H1 (cell line): ENCODE measurements at regions not wholly inside any gene's neighbourhood (a gene's known extent, or its start where the extent isn't known, plus 50 kb on each side); places are given as distances from the start of the nearest gene placed in this dataset.

ENCODE experiments used
- CTCF ChIA-PET: fragments of 300-600 bp; sonication (Branson Sonifier 250); formaldehyde crosslinking; loops from one replicate; lab custom pipeline; 2021; ENCODE audit not compliant: partially characterized antibody; lab: Charles Lee
- POLR2A ChIA-PET: fragments of 300-600 bp; sonication (Branson Sonifier 250); formaldehyde crosslinking; loops from one replicate; lab custom pipeline; 2021; ENCODE audit warnings: inconsistent platforms; ENCODE audit not compliant: partially characterized antibody; lab: Charles Lee
- DNase-seq, 2 experiments: peaks; one replicate each; pipeline versions ENCODE4 v3.0.0 to v3.0.0-alpha.2; 2010 to 2022; ENCODE audit warnings: low spot score in 2 of 2, low read depth in 1 of 2, mixed read lengths in 1 of 2
- FAIRE-seq: peaks from 2 replicates; lab custom pipeline; 2011; peaks lifted over from hg19 to GRCh38; lab: Jason Lieb, UNC
- H2AFZ ChIP-seq: 2 replicates; pipeline ENCODE4 v1.8.1; 2012; ENCODE audit warnings: low read length, inconsistent platforms
- H2AK5ac ChIP-seq: 2 replicates; pipeline ENCODE4 v1.6.1; 2013; ENCODE audit warnings: low read depth, low read length
- H2BK120ac ChIP-seq: replicated peaks from 2 replicates; pipeline ENCODE3; 2013; ENCODE audit warnings: low read depth, low read length, inconsistent platforms
- H2BK12ac ChIP-seq: 2 replicates; pipeline ENCODE4 v1.6.1; 2013; ENCODE audit warnings: low read depth, low read length
- H2BK15ac ChIP-seq: 2 replicates; pipeline ENCODE4 v1.6.1; 2013; ENCODE audit warnings: low read length
- H2BK20ac ChIP-seq: 2 replicates; pipeline ENCODE4 v1.6.1; 2013; ENCODE audit warnings: low read length
- H2BK5ac ChIP-seq: 2 replicates; pipeline ENCODE4 v1.6.1; 2013; ENCODE audit warnings: low read depth, low read length
- H3K14ac ChIP-seq: 2 replicates; pipeline ENCODE4 v1.6.1; 2013; ENCODE audit warnings: inconsistent platforms; ENCODE audit not compliant: insufficient read length
- H3K18ac ChIP-seq: 2 replicates; pipeline ENCODE4 v1.6.1; 2013; ENCODE audit warnings: low read length; ENCODE audit errors: extremely low read depth
- H3K23ac ChIP-seq: 2 replicates; pipeline ENCODE4 v1.6.1; 2013; ENCODE audit warnings: inconsistent platforms; ENCODE audit not compliant: insufficient read length
- H3K23me2 ChIP-seq: 2 replicates; pipeline ENCODE4 v1.6.1; 2013; ENCODE audit warnings: low read depth, low read length
- H3K27ac ChIP-seq: 2 replicates; pipeline ENCODE4 v1.6.1; 2011; ENCODE audit warnings: low read depth, low read length, inconsistent platforms
- H3K27me3 ChIP-seq, 4 experiments: replicated peaks in 1 of 4; 1 replicate in 1 of 4; 2 replicates in 3 of 4; pipeline versions ENCODE4 v1.6.1 to v1.8.1; 2011 to 2013; ENCODE audit warnings: low read length in 3 of 4, mild to moderate bottlenecking in 3 of 4, inconsistent platforms in 2 of 4, mixed read lengths in 2 of 4, moderate library complexity in 1 of 4; ENCODE audit not compliant: control insufficient read depth in 3 of 4, insufficient read depth in 3 of 4; ENCODE audit errors: extremely low read depth in 1 of 4
- H3K36me3 ChIP-seq, 4 experiments: 2 replicates each; pipeline versions ENCODE4 v1.6.1 to v1.8.1; 2011 to 2013; ENCODE audit warnings: mild to moderate bottlenecking in 4 of 4, low read length in 3 of 4, moderate library complexity in 2 of 4, control low read depth in 1 of 4, inconsistent platforms in 1 of 4; ENCODE audit not compliant: insufficient read depth in 4 of 4, control insufficient read depth in 2 of 4
- H3K4ac ChIP-seq: replicated peaks from 2 replicates; pipeline ENCODE3; 2013; ENCODE audit warnings: low read length, low read depth, mixed read lengths, inconsistent platforms; ENCODE audit not compliant: insufficient read length
- H3K4me1 ChIP-seq, 4 experiments: replicated peaks in 1 of 4; 1 replicate in 1 of 4; 2 replicates in 3 of 4; pipeline versions ENCODE4 v1.6.1 to v1.8.1; 2011 to 2013; ENCODE audit warnings: low read length in 3 of 4, inconsistent platforms in 2 of 4, mixed read lengths in 1 of 4; ENCODE audit not compliant: insufficient read depth in 4 of 4, control insufficient read depth in 3 of 4
- H3K4me2 ChIP-seq, 2 experiments: 2 replicates each; pipeline versions ENCODE4 v1.6.1 to v1.8.1; 2011 to 2013; ENCODE audit warnings: low read depth in 2 of 2, low read length in 2 of 2, control low read depth in 1 of 2, inconsistent platforms in 1 of 2, mild to moderate bottlenecking in 1 of 2; ENCODE audit not compliant: insufficient read depth in 1 of 2
- H3K4me3 ChIP-seq, 4 experiments: fragments of 200-600, 300-600 bp in 1 of 4; sonication (generic), shearing (Covaris generic), sonication (Bioruptor Twin) in 1 of 4; 2 replicates each; pipeline versions ENCODE4 v1.5.1 to v1.8.1; 2011 to 2016; ENCODE audit warnings: low read length in 4 of 4, low read depth in 3 of 4, control low read depth in 2 of 4, inconsistent platforms in 2 of 4, mild to moderate bottlenecking in 2 of 4, mixed read lengths in 1 of 4, moderate library complexity in 1 of 4; ENCODE audit not compliant: insufficient read depth in 2 of 4; ENCODE audit errors: extremely low read depth in 1 of 4
- H3K56ac ChIP-seq: replicated peaks from 2 replicates; pipeline ENCODE3; 2013; ENCODE audit warnings: low read depth, mild to moderate bottlenecking, mixed read lengths, low read length, inconsistent platforms; ENCODE audit not compliant: insufficient read length
- H3K79me1 ChIP-seq: 2 replicates; pipeline ENCODE4 v1.6.1; 2013; ENCODE audit warnings: low read depth, low read length, control low read depth
- H3K79me2 ChIP-seq, 2 experiments: 2 replicates each; pipeline versions ENCODE4 v1.6.1 to v1.8.1; 2012 to 2013; ENCODE audit warnings: low read length in 2 of 2, mild to moderate bottlenecking in 2 of 2, inconsistent platforms in 1 of 2; ENCODE audit not compliant: insufficient read depth in 2 of 2, control insufficient read depth in 1 of 2
- H3K9ac ChIP-seq, 4 experiments: replicated peaks in 1 of 4; 1 replicate in 1 of 4; 2 replicates in 3 of 4; pipeline versions ENCODE4 v1.6.1 to v1.8.1; 2011 to 2013; ENCODE audit warnings: low read depth in 3 of 4, low read length in 3 of 4, control low read depth in 2 of 4, mild to moderate bottlenecking in 2 of 4, moderate library complexity in 2 of 4, inconsistent platforms in 1 of 4; ENCODE audit errors: extremely low read depth in 1 of 4
- H3K9me3 ChIP-seq, 2 experiments: 2 replicates each; pipeline versions ENCODE4 v1.6.1 to v1.8.1; 2012 to 2013; ENCODE audit warnings: mild to moderate bottlenecking in 2 of 2, moderate library complexity in 2 of 2, control low read depth in 1 of 2, inconsistent platforms in 1 of 2, low read depth in 1 of 2, low read length in 1 of 2, mixed read lengths in 1 of 2; ENCODE audit not compliant: insufficient read depth in 2 of 2
- H4K20me1 ChIP-seq, 2 experiments: replicated peaks in 1 of 2; 2 replicates each; pipeline versions ENCODE3 to v1.8.1; 2011 to 2013; ENCODE audit warnings: inconsistent platforms in 2 of 2, low read length in 2 of 2, mild to moderate bottlenecking in 1 of 2; ENCODE audit not compliant: insufficient read depth in 2 of 2, control insufficient read depth in 1 of 2
- H4K5ac ChIP-seq: 2 replicates; pipeline ENCODE4 v1.6.1; 2013; ENCODE audit warnings: low read length, low read depth, mixed read lengths, inconsistent platforms; ENCODE audit not compliant: insufficient read length
- H4K8ac ChIP-seq: 2 replicates; pipeline ENCODE4 v1.8.0; 2013; ENCODE audit warnings: mild to moderate bottlenecking, moderate library complexity, low read length, inconsistent platforms; ENCODE audit not compliant: insufficient read depth; ENCODE audit errors: extremely low read depth
- H4K91ac ChIP-seq: replicated peaks from 2 replicates; pipeline ENCODE3; 2013; ENCODE audit warnings: low read length, mixed read lengths, inconsistent platforms; ENCODE audit not compliant: insufficient read length
- BCL11A ChIP-seq, 2 experiments: IDR thresholded peaks; one replicate each; pipeline ENCODE4 v1.6.1; 2011; ENCODE audit warnings: low read depth in 2 of 2, low read length in 2 of 2, mild to moderate bottlenecking in 2 of 2
- JUND ChIP-seq: IDR thresholded peaks from 2 replicates; pipeline ENCODE4 v1.6.1; 2011; ENCODE audit warnings: mild to moderate bottlenecking, improper control_type of control experiment, low read length
- POLR2AphosphoS5 ChIP-seq: IDR thresholded peaks from 2 replicates; pipeline ENCODE4 v1.6.1; 2011; ENCODE audit warnings: low read depth, low read length
- POU5F1 ChIP-seq: IDR thresholded peaks from 2 replicates; pipeline ENCODE4 v1.6.1; 2011; ENCODE audit warnings: low read depth, mild to moderate bottlenecking, low read length, moderate library complexity
- TEAD4 ChIP-seq: IDR thresholded peaks from 2 replicates; pipeline ENCODE4 v1.6.1; 2012; ENCODE audit warnings: low read depth, low read length, inconsistent platforms, mixed read lengths
- ZNF274 ChIP-seq: IDR thresholded peaks from 2 replicates; pipeline ENCODE4 v1.7.0; 2012; ENCODE audit warnings: low read length, borderline replicate concordance; ENCODE audit errors: extremely low read depth
- WGBS, 2 experiments: shearing (Covaris generic) in 1 of 2; methylation state at CpG; one replicate each; pipeline versions ENCODE4 v1.1.6 to v1.1.7; 2013 to 2015; ENCODE audit warnings: low lambda C conversion rate in 2 of 2, mixed read lengths in 2 of 2, inconsistent platforms in 1 of 2, low coverage in 1 of 2, missing lambda C conversion rate in 1 of 2; ENCODE audit not compliant: insufficient replicate concordance in 2 of 2, insufficient coverage in 1 of 2, insufficient read length in 1 of 2; ENCODE audit errors: extremely low coverage in 1 of 2, missing lambda C conversion rate in 1 of 2; 5-methylcytosine and 5-hydroxymethylcytosine counted together

DNA sequence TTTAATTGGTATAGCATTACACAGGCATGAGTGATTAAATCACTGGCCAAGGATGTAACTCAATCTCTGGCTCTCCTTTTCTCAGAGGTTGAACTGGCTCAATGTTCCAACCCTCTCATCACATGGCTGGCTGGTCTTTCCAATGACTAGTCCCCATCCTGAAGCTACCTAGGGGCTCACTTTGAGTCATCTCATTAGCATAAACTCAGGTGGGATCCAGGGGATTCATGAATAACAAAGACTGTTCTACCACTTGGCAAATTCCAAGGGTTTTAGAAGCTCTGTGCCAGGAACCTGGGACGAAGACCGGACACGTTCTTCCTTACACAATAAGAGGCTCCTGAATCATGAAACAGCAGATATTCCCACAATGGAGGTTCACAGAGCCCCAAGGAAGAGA, 145.0 kb upstream of the SPATS2L start:
- no peak overlapping the region for H3K56ac ChIP-seq
- peaks cover 0 to 16% (median 4%) of the 10 kb centered on the region in 4 experiments; a peak in 3 of 7 replicates for H3K4me1 ChIP-seq
- no peaks in the 10 kb centered on the region for H3K23me2 ChIP-seq
- no peak for TF ChIP-seq ZNF274
- peak; percentile 71; the same call in 1 of the 2 replicates for TF ChIP-seq POU5F1
- TF ChIP-seq TEAD4, result peak; percentile 64; the same call in 1 of the 2 replicates
- TF ChIP-seq BCL11A (IDR thresholded peaks at IDR 0.05; ENCODE audit: low read depth in 2 of 2, low read length in 2 of 2), result no peak
- no peak for TF ChIP-seq POLR2AphosphoS5
- TF ChIP-seq JUND, result 0 out of 2 replicates have a peak, but pooled peaks have one; percentile 49
- WGBS, 2 experiments, result 83% methylated on average over 3 of the region's 3 CpGs; no CpG with 5 or more reads in 1 of the 2 experiments
- ChIA-PET CTCF (interaction anchor here (0.6 to 1.0 kb wide), 2 partner anchors 10 to 249 kb away, joined by 3 to 5 read pairs; no protein-coding TSS in a partner anchor), POLR2A (no interaction called here)
- no peak overlapping the region for H3K23ac ChIP-seq
- H2AFZ ChIP-seq, result no peak overlapping the region
- H3K9me3 ChIP-seq, result peaks cover 4 to 5% of the 10 kb centered on the region in 2 experiments; a peak in 1 of 4 replicates
- H3K27ac ChIP-seq, result no peak overlapping the region
- H4K5ac ChIP-seq, result no peak overlapping the region
- H4K20me1 ChIP-seq, result no peaks in the 10 kb centered on the region
- H4K8ac ChIP-seq, result no peak overlapping the region
- no peak overlapping the region for H3K9ac ChIP-seq
- no peak overlapping the region; the same call in 1 of the 2 replicates for H2AK5ac ChIP-seq
- FAIRE-seq (no peak), DNase-seq (no peak)
- no peak overlapping the region for H3K14ac ChIP-seq
- H3K27me3 ChIP-seq, result no peaks in the 10 kb centered on the region
- H3K79me2 ChIP-seq, result no peaks in the 10 kb centered on the region
- no peaks in the 10 kb centered on the region for H3K79me1 ChIP-seq
- no peak overlapping the region for H2BK120ac ChIP-seq
- no peak overlapping the region; the same call in 1 of the 2 replicates for H3K18ac ChIP-seq
- no peak overlapping the region for H3K4me3 ChIP-seq
- no peak overlapping the region for H3K4me2 ChIP-seq
- no peak overlapping the region for H2BK5ac ChIP-seq
- H4K91ac ChIP-seq, result no peak overlapping the region
- H2BK12ac ChIP-seq, result no peak overlapping the region
- H2BK15ac ChIP-seq, result no peak overlapping the region
- no peak overlapping the region for H3K4ac ChIP-seq
- peaks cover 0 to 5% (median 0%) of the 10 kb centered on the region in 4 experiments; a peak in 1 of 8 replicates for H3K36me3 ChIP-seq
- H2BK20ac ChIP-seq, result no peak overlapping the region
